ENCODE measurements at regions not wholly inside any gene's neighbourhood (a gene's known extent, or its start where the extent isn't known, plus 50 kb on each side); places are given as distances from the start of the nearest gene placed in this dataset.
A peak's percentile ranks its signal among the peaks of the same experiment; 100 is the strongest.

DNA sequence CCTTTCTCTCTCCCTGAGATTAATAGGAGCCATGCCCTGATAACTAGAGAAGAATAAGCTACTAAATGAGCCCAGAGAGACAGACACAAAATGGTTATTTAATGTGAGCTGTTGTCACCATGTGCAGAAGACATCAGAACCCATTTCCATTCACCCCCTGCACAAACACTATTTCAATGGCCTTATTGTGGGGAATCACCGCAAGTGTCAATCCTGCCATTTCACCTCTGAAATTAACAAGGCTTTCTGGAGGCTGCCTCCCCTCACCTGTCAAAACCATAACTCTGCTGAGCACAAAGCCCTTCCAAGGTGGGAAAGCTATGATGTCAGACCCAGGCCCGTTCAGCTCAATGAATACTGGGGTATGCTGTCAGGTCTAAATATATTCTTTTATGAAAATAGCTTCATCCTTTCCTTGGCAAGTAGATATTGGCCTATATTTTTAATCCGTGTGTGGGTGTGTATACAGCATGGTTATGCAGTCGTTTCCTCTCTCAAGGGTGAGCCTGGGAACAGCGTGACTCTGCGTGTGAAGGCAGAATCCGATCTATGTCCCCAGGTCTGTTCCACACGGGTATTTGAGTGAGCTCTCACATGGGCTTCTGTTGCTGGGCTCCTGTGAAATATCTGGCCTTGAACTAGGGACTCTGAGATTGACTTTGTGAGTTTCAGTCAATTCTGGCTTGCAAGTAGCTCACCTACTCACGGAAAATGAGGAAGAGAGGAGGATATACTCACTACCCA lies 266.3 kb downstream of the FBXW7 start:
- DNase-seq: no peak

- DNase-seq: no peak
Measured at GRCh38 chr4:152267811-152268210, 268.1 kb downstream of the FBXW7 start.

GRCh38 chr4:152266831-152267480 lies 268.9 kb downstream of the FBXW7 start:
- DNase-seq: no peak

GRCh38 chr4:152265149-152265621 lies 270.7 kb downstream of the FBXW7 start:
- no peak for DNase-seq

DNA sequence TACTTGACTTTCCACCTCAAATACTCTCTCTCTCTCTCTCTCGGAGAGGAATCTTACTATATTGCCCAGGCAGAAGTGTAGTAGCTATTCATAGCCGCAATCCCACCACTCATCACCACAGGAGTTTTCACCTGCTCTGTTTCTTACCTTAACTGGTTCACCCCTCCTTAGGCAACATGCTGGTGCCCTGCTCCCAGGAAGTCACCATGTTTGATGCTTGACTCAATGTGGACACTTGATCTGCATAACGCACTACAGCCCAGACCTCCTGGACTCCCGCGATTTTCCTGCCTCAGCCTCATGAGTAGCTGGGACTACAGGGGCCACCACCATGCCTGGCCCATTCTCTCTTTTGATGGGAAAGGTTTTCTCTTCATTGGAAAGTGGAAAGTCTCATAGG lies 271.8 kb downstream of the FBXW7 start:
- no peak for DNase-seq

GRCh38 chr4:152259866-152260265 lies 276.0 kb downstream of the FBXW7 start:
- no peak for DNase-seq

GRCh38 chr4:152258804-152259708 lies 276.8 kb downstream of the FBXW7 start:
- peak; percentile 24 for DNase-seq

DNA sequence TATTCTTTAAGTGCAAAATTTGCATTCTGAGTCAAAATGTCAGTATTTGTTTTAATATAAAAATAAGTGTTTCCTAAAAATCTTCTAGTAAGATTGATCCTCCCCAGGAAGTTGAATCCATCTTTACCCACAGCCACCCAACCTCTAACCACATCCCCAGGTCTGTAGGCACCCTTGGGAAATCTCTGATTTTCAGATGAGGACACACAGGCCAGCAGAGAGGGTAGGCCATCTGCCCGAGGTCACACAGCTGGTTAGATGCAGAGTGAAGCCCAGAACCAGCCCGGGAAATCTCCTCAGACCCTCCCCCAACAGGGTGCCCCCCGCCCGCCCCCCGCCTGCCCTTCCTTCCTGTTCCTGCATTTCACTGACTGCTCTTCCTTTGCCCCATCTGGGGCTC lies 277.5 kb downstream of the FBXW7 start:
- DNase-seq: no peak

DNA sequence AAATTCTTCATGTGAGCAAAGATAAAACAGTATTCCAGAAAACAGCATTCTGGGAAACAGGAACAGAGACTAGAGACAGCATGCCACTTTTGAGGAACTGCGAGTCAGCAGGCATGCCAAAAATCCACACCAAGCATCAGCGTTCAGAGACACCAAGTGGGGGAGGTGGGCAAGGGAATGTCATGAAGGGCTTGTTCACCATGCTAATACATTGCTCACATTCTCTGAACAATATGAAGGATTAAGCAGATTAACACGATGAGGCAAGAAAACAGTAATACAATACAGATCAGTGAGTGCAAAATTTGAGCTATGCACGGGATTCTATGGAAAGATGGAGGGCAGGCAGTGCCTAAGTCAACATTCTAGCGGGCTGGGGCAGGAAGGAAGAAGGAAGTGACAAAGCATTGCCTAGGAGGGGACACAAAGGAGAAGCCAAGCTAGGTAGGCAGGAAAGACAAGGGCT lies 278.3 kb downstream of the FBXW7 start:
- DNase-seq: no peak

- no peak for DNase-seq
Measured at GRCh38 chr4:152256996-152257395, 278.9 kb downstream of the FBXW7 start.

- DNase-seq: no peak
Measured at GRCh38 chr4:152255437-152255836, 280.5 kb downstream of the FBXW7 start.

DNA sequence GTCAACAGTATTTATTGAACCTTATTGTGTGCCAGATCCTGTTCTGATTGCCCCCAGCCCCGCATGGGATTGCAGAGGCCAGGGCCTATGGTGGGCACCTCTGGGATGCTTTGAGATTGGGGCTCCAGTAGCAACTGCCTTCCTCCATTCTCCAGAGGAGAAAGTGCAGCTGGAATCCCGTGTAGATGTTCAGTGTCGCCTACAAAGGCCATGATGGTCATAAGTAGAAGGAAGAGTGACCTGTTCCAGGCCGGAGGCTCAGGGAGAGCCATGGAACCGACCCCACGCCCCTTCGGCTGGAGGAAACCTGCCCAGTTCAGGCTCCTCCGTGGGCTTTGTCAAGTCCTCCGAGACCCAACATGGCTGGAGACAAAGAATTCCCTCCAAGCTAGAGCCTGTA lies 287.5 kb downstream of the FBXW7 start:
- DNase-seq: no peak

DNA sequence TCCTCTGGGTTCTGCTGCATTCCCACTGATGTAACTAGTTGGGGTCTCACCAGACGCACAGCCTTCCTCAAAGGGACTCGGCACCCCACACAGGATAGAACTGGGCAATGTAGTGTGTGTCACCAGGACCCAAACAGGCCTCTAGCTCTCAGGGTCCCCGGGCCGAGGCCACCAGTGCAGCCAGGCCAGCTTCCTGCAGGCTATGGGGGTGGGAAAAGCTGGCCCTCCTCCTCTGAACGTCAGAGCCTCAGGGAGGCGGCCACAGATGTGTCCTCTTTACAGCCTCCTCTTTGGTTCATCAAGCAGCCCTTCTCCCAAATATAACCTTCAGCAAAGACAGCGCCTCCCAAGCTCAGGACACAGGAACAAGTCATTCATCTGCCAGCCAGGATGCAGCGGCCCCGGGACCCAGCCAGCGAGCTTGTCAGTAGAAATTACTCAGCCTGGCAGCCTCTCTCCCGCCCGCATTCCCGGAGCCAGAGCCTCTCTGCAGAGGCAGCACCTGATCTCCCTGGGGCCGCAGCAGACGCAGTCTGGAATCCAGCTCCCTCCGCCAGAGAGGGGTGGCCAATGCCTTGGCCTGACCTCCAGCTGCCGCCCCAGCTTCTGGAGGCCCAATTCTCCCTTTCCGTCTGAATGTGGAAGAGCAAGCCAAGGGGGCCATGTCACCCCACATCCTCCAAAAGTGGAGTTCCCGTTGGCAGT lies 288.5 kb downstream of the FBXW7 start:
- no peak for DNase-seq

DNA sequence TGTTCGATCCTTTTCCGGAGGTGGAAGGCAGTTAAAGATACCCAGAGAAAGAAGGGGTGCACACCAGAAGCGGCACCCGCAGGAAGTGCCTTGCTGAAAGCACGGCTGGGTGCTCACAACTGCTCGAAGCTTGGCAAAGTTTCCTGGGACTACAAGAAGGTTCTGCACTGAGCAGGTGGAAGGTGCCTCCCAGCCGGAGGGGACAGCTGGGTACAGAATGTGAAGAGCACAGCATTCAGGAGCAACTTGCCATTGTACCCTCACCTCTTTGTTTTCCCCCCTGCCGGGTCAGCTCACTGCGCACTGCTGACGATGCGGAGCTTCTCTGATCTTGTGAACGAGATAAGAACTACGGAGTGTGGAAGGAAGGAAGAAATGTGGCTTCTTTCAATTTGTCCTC lies 289.2 kb downstream of the FBXW7 start:
- DNase-seq: no peak

DNA sequence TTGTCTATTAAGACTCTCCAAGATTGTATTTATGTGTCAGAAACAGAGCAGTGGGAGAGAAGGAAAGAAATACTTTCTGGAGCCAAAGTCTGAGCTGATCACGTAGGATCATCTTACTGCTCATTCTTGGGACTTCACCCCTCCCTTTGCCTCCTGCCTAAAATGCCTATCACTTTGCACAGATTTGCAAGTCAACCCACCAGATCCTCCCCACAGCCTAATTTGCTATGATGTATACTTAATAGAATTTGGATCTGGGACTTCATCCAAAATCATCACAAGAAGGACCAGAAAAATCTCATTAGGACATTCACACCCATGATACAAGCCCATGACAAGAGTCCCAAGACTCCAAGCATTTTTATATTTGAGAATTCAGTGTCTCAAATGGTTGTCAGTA lies 290.2 kb downstream of the FBXW7 start:
- no peak for DNase-seq

DNA sequence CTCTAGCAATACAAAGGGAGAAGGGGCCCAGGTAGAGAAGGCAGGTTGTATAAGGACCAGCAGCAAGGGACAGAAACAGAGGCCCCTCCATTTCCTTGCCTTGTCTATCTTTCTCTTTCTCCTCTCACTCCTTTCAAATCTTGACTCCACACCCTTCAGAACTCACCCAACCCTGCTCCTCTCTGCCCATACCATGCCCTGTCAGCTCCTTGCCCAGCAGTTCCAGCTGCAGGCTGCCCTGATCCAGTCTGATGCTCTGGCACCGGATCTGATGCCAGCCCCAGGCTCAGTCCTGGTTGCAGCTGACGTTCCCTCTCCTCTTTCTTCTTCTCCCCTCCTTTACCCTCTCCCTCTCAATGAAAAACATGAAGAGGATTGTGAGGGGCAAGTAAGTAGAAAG lies 291.2 kb downstream of the FBXW7 start:
- DNase-seq: no peak

DNA sequence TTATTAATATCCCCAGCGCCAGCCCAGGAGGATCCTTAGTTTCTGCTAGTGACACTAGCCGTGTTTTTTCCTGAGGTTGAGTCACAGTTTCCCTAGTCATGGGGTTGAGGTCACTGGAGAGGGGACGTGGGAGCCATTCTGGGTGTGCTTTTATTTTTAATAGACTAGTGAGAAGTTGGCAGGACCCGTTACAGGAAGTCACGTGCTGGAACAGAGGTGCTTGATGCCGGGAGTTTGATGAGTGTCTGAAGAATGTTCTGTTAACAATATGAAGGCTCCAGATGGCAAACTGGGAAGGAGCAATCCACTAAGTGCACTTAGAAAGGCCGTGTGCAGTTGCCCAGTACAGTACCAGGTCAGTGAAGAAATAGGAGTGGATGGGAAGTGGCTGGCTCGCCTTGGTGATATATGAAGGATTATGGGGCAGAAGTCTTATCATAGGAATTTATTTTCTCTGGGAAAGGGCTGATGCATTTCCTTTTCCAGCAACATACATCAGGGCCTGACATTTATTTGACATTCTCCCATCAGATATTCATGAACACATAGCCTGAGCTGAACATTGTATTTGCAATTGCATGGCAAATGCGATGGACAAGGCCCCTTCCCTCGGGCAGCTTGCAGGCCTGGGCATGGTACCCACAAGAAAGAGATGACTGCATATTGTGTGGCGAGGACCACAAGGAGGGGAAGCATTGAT lies 291.8 kb downstream of the FBXW7 start:
- DNase-seq: no peak

GRCh38 chr4:152243206-152243605 lies 292.7 kb downstream of the FBXW7 start:
- DNase-seq: no peak

GRCh38 chr4:152240232-152240631 lies 295.7 kb downstream of the FBXW7 start:
- DNase-seq: no peak

- no peak for DNase-seq
Measured at GRCh38 chr4:152239216-152239615, 296.7 kb downstream of the FBXW7 start.

GRCh38 chr4:152236519-152237056 lies 299.3 kb downstream of the FBXW7 start:
- no peak for DNase-seq

Measured in right kidney (tissue), 1 donor.